GM19463 (cell line): ENCODE measurements at regions not wholly inside any gene's neighbourhood (a gene's known extent, or its start where the extent isn't known, plus 50 kb on each side); places are given as distances from the start of the nearest gene placed in this dataset.

ENCODE experiments used
- ATAC-seq: cut with Tn5 transposase; IDR thresholded peaks from one replicate; pipeline ENCODE4 v1.9.1; 2021; ENCODE audit warnings: mild to moderate bottlenecking, moderate library complexity; ENCODE audit not compliant: unreplicated experiment

- ATAC-seq, result no peak
Observed at GRCh38 chr16:73764321-73764720, 532.3 kb upstream of the PSMD7 start.

GRCh38 chr16:73756289-73757178 lies 540.1 kb upstream of the PSMD7 start:
- ATAC-seq, result no peak

GRCh38 chr16:73753931-73754330 lies 542.7 kb upstream of the PSMD7 start:
- ATAC-seq, result no peak

GRCh38 chr16:73750639-73751038 lies 546.0 kb upstream of the PSMD7 start:
- no peak for ATAC-seq

- no peak for ATAC-seq
Observed at GRCh38 chr16:73747328-73747727, 549.3 kb upstream of the PSMD7 start.

GRCh38 chr16:73746554-73746953 lies 550.1 kb upstream of the PSMD7 start:
- no peak for ATAC-seq

- no peak for ATAC-seq
Observed at GRCh38 chr16:73743665-73744496, 552.7 kb upstream of the PSMD7 start.

- ATAC-seq, result no peak
Observed at GRCh38 chr16:73739049-73739769, 557.4 kb upstream of the PSMD7 start.

GRCh38 chr16:73738266-73738665 lies 558.3 kb upstream of the PSMD7 start:
- no peak for ATAC-seq

GRCh38 chr16:73737637-73738036 lies 559.0 kb upstream of the PSMD7 start:
- no peak for ATAC-seq

- ATAC-seq, result no peak
Observed at GRCh38 chr16:73735954-73736353, 560.7 kb upstream of the PSMD7 start.

GRCh38 chr16:73735018-73735417 lies 561.6 kb upstream of the PSMD7 start:
- ATAC-seq, result peak; percentile 90

- ATAC-seq, result no peak
Observed at GRCh38 chr16:73732681-73733080, 563.9 kb upstream of the PSMD7 start.

- no peak for ATAC-seq
Observed at GRCh38 chr16:73732143-73732542, 564.5 kb upstream of the PSMD7 start.

- no peak for ATAC-seq
Observed at GRCh38 chr16:73730481-73731090, 566.0 kb upstream of the PSMD7 start.

GRCh38 chr16:73725156-73725555 lies 571.5 kb upstream of the PSMD7 start:
- ATAC-seq, result no peak

- no peak for ATAC-seq
Observed at GRCh38 chr16:73724503-73724902, 572.1 kb upstream of the PSMD7 start.

GRCh38 chr16:73717266-73717974 lies 579.2 kb upstream of the PSMD7 start:
- no peak for ATAC-seq

GRCh38 chr16:73714976-73715375 lies 581.6 kb upstream of the PSMD7 start:
- peak; percentile 57 for ATAC-seq

GRCh38 chr16:73713778-73714495 lies 582.7 kb upstream of the PSMD7 start:
- ATAC-seq, result no peak
